OCI-M1 (cell line): ENCODE measurements at regions not wholly inside any gene's neighbourhood (a gene's known extent, or its start where the extent isn't known, plus 50 kb on each side); places are given as distances from the start of the nearest gene placed in this dataset.
A peak's percentile ranks its signal among the peaks of the same experiment; 100 is the strongest.

Source experiments
- DNase-seq: peaks from one replicate; lab custom pipeline; 2025; lab: John Stamatoyannopoulos, UW

DNA sequence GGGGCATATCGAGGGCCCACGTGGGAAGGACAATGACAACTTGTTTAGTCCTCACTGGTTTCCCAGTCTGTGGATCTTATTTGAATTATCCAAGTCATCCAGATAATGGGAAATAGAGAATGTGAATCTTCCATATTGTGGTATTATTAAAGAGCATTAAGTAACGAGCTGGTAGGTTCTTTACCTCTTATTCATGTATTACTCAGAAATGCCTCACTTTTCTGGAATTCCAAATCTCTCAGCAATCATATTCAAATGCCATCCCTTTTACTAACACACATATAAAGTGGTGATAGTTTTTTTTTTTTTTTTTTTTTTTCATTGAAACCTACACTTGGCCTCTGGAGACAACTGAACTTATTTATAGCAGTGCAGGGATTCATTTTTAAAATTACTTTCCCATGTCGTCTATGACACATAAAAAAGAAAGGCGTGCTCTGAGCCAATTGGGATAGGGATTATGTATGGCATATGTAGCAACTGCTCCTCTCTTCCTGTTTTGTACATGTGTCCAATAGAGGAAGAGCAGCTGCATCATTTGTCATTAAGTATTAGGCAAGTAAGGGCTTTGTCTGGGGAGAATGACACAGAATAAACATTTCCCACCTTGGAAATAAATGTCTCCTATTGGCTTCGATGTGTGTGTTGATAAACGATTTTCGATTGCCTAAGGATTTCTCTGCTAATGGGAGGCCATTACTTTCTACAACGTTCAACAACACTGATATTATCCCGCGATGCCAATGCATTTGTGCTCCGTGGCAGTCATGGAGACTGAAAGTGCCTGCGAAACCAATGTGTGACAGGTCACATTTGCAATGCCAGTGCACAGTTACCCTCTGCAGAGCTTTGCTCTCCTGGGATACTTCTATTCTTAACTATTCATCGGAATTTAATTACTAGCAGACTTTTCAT lies 78.6 kb upstream of the IFNG-AS1 start:
- DNase-seq, result no peak

DNA sequence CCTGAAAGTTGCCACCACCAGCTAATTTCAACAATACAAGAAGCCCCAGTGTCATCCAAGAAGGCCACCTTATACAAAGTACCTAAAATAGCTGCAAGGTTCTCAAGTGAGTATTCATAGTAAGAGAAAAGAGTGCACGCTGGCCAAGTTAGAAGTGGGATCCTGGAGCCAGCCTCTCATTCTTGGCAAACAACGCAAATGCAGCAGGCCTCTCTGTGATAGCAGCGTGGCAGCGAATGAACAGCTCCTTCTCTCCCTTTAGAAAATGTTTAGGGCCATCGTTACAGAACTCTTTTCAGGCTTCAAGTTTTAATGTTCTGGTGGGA lies 78.0 kb upstream of the IFNG-AS1 start:
- no peak for DNase-seq

DNA sequence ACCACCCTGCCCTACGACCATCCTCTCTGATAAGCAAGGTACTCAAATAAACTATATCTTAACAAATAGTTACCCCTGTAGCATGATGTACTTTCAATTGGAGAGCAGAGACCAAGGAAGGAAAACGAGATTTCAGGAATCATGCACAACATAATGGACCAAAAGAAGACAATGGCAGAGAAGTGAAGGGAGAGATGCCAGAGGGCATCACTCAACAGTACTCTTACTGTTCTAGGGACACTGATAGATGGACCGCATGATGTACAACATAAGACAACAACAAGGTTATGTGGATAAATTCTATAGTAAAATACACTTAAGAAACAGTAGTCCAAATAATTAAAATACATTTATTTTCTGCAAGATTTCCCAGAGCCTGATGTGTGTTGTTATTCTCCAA lies 77.5 kb upstream of the IFNG-AS1 start:
- DNase-seq, result no peak

DNA sequence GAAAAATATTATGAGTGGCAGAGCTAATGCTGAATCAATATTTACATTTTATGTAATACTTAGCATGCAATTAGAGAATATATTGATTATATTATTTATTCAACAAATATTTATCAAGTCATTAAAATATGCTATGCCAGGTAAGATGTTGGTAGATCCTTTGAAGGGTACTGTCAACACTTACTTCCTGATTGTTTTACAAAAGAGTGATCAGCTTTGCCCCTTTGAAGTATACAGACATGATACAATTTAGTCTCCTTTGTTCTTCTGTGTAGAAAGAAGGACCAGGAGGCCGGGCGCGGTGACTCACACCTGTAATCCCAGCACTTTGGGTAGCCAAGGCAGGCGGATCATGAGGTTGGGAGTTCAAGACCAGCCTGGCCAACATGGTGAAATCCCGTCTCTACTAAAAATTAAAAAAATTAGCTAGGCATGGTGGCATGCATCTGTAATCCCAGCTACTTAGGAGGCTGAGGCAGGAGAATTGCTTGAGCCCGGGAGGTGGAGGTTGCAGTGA lies 73.9 kb upstream of the IFNG-AS1 start:
- DNase-seq, result no peak

DNA sequence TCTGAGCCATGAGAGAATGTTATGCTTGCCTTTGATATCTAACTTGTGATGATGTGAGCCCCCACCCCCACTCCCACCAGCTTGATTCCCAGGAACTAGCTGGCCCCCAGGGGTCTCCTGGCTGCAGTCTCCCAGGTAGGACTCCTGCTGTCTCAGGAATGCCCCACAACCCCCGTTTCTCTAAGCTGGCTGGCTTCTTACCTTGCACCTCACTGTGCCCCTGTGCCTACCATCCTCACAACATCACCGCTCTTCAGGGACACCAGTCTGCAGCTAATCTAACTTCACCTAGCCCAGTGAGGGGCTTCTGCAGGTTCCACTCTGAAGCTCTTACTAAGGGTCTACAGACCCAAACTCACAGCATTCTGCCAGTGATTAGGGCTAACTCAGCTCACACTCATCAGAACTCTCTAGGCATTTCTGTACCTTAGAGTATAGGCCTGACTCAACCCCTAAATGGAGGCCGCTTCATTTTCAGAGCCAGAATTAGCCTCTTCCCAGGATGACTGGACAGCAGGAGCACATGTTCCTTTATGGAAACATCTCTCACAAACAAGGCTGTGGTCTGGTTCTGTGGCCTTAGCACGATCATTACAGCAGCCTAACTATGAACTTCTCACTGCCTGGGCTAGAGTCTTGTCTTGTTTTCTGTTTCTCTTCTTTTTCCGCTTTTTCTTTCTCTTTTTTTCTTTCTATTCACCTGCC lies 72.8 kb upstream of the IFNG-AS1 start:
- DNase-seq, result no peak

DNA sequence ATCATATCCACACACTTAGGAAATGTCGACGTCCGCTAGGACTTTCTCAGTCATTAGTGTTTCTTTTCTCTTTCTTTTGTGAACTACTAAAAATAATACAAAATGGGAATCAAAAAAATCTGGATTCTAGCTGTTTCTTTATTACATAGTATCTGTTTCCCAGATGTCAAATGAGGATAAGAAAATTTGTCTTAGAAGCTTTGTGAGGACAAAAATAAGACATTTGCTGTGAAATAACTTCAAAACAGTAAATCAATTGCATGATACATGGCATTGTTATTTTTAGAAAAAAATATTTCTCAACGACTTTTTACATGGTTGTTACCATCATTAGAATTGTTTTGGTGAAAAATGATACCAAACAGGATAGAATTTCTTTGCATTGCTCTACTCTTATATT lies 71.4 kb upstream of the IFNG-AS1 start:
- DNase-seq, result no peak

DNA sequence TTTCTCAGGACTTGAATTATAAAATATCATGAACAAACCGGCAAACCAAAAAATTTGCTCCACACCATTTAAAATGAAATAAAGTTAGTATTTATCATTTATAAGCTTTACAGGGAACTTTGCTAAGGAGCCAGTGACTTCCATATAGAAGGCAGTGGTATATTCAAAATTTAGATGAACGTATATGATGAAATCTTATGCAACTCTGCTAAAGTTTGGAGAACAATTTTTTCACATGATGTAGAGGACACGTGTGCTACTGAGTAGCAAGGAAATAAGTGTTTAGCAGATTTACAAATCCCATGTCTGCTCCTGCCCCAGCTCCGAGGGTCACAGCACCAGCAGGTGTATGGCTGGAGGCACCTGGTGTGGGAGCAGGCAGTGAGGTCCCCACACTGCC lies 70.8 kb upstream of the IFNG-AS1 start:
- peak; percentile 37 for DNase-seq

DNA sequence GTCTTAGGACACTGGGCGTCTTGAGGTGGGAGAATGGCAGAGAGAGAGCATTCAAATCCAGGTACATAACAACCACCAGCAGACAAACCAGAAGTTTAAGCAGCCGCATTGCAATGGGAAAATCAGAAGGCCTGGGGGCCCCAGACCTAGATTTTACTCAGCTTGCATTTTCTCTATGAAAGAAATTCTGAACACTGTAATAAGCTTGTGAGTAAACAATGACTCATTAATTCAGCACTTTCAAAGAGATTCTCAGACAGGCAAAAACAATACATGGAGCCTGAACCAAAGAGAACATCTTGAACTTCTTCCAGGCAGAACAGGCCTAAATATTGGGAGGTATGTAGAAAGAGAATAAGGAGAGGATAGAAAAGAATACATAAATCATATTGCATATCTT lies 69.8 kb upstream of the IFNG-AS1 start:
- DNase-seq, result no peak

DNA sequence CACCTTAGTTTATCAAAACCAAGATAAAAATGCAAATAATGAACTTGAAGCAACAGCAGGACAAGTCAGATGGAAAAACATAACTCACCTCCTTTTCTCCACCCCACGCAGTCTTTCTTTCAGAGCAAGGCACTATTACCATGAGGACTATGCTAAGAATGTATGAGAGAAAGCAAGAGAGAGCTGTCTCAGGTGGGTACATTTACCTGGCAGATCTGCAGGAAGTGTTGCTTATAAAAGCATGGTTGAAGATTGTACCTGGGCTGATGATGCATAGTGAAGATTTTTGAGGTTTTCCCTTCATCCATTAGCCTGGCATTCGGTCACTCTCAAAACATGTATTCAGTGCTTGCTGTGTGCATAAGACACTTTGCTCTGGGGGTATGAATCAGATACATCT lies 68.8 kb upstream of the IFNG-AS1 start:
- no peak for DNase-seq

DNA sequence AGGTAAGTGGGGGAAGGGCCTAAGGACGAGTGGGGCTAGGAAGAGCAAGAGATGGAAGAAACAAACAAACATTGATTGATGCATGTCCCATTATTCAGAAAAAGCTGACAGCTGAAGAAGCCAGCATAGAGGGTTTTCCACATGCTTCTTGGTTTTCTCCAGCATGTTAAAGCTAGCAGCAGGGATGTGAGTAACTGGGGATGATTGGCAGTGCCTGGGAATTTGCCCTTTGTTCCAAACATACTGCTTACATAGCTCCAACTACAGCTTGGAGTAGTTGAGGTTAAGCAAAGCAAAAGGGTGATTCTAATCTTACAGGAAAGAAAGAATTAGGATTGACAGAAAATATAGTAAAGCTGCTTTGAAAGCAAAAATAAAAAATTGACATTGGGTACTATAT lies 68.0 kb upstream of the IFNG-AS1 start:
- no peak for DNase-seq

DNA sequence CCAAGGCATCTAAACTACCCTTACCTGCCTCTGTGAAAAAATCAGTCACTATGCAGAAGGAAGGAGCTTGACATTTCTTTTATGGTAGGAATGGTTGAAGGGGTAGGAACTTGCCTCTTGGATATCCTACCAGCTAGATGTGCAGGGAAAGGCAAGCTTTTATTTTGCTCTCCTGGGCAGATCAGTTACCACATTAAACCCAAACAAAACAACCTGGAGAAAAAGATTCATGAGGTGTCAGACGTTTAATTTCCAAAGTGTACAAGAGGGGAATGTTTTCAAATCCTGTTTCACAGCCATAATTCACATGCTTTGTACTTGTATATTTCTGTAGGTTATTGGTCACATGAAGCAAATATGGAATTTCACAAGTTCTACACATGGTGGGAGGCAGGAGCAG lies 67.0 kb upstream of the IFNG-AS1 start:
- no peak for DNase-seq

DNA sequence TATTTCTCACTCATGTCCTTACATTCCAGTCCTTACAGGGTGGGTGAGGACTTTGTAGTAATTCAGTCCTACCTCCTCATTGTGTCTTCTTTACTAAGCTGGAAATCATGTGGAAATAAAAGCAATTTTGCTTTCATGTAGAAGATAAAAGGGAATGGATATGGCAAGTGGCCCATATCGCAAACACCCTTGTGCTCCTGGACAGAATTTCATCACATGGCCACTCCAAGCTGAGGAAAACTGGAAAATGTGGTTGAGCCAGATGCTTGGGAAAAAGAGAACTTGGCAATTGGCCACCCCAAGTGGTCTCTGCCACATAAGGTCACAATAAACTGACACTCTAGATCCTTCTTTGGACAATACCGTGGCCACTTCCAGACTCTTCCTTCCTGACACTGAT lies 64.2 kb upstream of the IFNG-AS1 start:
- DNase-seq, result no peak

DNA sequence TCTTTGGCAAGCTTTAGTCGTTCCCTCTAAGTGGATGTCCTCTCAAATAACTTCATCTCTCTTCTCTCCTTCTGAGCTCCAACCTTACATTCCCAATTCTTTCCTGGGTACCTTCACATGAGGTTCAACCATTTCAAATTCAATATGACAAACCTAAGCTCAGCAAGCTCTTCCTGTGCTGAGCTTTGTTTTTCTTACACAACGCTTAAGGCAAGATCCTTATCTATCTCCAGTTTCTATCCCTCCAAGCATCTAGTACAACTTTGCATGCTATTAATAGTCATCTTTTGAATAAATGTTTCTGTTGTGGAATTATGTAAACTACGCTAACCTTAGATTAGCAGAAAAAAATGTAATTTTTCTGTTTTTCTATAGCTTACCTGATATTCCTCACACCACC lies 63.7 kb upstream of the IFNG-AS1 start:
- no peak for DNase-seq

DNA sequence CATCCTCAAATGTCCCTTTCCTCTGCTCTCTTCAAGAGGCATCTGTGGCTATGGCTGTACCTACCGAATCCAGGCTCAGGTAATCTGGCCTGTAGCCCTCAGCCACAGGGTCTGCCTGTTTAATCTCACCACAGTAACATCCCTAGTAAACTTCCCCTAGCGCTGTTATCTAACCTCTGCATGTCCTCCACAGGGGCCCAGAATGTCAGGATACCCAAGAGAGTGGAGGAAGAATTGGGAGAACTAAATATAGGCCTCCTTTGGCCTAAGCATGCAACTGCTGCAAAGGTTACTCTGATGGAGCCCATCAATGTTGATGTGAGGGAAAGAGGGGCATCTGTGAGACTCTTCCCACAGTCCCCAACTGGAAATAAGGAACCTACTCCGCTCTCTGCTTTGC lies 63.2 kb upstream of the IFNG-AS1 start:
- no peak for DNase-seq

DNA sequence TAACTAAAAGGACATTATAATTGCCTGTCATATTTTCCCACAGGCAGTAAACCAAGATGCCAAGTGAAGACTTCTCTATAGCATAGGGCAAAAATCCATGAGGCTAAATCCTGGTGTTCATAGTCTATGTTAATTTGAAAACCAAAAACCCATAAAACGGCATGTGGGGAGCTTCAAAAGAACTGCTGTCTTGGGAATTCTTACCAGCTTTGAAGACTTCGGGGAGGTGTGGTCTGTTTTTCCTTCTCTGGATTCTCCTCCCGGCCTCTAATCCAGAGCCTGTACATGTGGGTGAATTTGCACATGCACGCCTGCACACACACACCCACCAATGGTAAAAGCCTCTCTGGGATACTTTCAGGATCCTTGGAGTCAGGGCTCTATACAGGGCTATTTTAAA lies 61.9 kb upstream of the IFNG-AS1 start:
- DNase-seq, result no peak

DNA sequence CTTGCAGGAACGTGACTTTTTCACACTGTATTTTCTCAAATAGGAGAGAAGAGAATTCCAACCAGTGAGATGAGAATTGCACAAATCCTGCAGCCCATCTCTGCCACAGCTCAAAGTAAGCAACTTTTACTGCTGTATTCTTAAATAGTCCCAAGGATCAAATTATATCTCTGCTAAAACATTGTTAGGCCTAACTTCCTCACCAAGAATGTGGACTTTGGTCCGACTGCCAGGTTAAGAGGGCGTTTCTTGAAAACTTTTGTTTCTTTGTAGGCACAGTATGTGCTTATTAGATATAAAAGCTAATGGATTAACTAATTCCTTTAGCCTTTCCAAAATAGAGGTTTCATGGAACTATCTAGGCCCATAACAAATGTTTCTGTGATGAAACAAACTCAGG lies 61.4 kb upstream of the IFNG-AS1 start:
- no peak for DNase-seq

DNA sequence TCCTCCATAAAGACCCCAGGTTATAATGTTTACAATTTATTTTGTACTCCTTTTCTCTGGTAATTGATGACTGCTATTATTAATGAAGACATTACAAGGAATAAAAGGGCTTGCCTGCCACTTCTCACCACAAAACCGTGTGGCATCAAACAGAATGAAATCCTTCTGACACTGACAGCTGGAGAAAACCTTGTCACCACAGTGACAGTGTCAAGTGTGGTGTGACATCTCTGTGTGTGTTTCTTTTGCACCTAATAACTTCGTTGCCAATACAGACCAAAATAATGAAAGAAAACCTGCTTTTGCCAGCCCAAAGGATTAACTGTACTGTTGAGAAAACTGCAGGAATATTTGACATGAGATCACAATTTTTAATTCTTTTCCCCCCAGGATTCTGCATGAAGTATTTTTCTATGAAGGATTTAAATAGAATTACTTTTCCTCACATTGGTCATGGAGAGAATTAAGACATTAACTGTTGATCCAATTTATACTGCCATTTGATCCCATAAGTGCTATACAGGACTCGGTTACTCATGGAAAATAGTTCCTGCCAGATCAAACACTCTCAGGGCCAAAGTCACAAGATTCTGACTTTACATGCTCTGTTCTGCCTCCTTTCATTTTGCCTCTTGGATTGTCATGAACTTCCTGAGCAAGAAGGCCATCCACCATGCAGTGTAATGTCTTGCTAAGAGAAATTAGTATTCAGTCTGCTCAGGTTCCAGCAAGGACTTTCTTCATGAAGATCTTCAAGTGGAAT lies 60.4 kb upstream of the IFNG-AS1 start:
- no peak for DNase-seq

DNA sequence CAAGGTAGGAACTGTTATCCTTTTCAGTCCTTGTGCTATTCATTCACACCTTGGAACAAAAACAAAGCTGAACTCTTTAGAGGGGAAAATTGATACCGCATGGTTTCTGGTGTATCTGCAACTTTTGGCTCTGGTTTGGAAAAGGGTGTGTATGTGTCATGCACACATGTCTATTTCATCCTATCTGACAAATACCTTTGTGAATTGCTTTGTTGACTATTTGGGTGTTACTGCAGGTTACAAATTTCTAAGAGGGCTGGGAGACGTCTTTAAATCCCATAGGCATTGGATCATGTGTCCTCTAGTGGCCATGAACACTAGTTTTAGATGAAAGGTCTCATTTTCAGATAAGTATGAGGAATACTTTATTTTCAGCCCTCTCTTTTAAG lies 59.9 kb upstream of the IFNG-AS1 start:
- no peak for DNase-seq

DNA sequence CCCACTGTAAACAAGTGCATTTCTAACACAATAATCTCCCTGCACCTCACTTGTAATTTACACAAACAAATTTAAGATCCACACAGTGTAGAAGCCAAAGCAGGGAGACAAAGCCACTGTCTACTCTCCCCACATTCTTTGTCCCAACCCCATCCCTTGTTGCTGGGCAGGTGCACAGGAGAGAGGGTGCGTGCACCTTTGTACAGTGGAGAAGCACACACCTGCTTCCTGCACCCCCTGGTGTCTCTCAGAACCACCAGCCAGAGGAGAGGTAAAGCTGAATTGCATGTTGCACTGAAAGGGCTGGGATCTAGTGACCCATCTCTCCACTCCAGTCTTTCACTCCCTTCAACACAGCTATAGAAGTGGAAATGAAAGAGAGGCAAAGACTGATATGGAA lies 51.4 kb upstream of the IFNG-AS1 start:
- DNase-seq, result no peak
